ENCODE measurements at regions not wholly inside any gene's neighbourhood (a gene's known extent, or its start where the extent isn't known, plus 50 kb on each side); places are given as distances from the start of the nearest gene placed in this dataset.

- Histone ChIP-seq H3K56ac (replicated peaks; ENCODE audit: insufficient read length, low read depth, low read length) (no peak overlapping the region), H4K5ac (ENCODE audit: insufficient read length, low read depth, low read length) (no peak overlapping the region), H4K8ac (ENCODE audit: extremely low read depth, insufficient read depth, low read length) (no peak overlapping the region), H3K4me3 (ENCODE audit: extremely low read depth in 1 of 4, insufficient read depth in 2 of 4, low read depth in 3 of 4, low read length in 4 of 4) (no peak overlapping the region), H2AFZ (ENCODE audit: low read length) (no peak overlapping the region), H3K79me1 (ENCODE audit: low read depth, low read length) (no peaks in the 10 kb centered on the region), H2BK15ac (ENCODE audit: low read length) (no peak overlapping the region), H3K27me3 (replicated peaks in 1 of 4; ENCODE audit: control insufficient read depth in 3 of 4, extremely low read depth in 1 of 4, insufficient read depth in 3 of 4, low read length in 3 of 4) (no peaks in the 10 kb centered on the region), H3K79me2 (ENCODE audit: control insufficient read depth in 1 of 2, insufficient read depth in 2 of 2, low read length in 2 of 2) (no peaks in the 10 kb centered on the region), H3K4ac (replicated peaks; ENCODE audit: insufficient read length, low read depth, low read length) (no peak overlapping the region), H2AK5ac (ENCODE audit: low read depth, low read length) (no peak overlapping the region), H2BK5ac (ENCODE audit: low read depth, low read length) (no peak overlapping the region), H3K4me1 (replicated peaks in 1 of 4; ENCODE audit: control insufficient read depth in 3 of 4, insufficient read depth in 4 of 4, low read length in 3 of 4) (no peaks in the 10 kb centered on the region), H3K23ac (ENCODE audit: insufficient read length) (no peak overlapping the region), H2BK20ac (ENCODE audit: low read length) (no peak overlapping the region), H2BK12ac (ENCODE audit: low read depth, low read length) (no peak overlapping the region), H3K18ac (ENCODE audit: extremely low read depth, low read length) (no peak overlapping the region), H3K9ac (replicated peaks in 1 of 4; ENCODE audit: extremely low read depth in 1 of 4, low read depth in 3 of 4, low read length in 3 of 4) (no peak overlapping the region), H3K36me3 (ENCODE audit: control insufficient read depth in 2 of 4, insufficient read depth in 4 of 4, low read length in 3 of 4) (no peaks in the 10 kb centered on the region), H3K23me2 (ENCODE audit: low read depth, low read length) (no peaks in the 10 kb centered on the region), H3K9me3 (ENCODE audit: insufficient read depth in 2 of 2, low read depth in 1 of 2, low read length in 1 of 2) (no peaks in the 10 kb centered on the region), H3K14ac (ENCODE audit: insufficient read length) (no peak overlapping the region), H4K91ac (replicated peaks; ENCODE audit: insufficient read length, low read length) (no peak overlapping the region), H3K27ac (ENCODE audit: low read depth, low read length) (no peak overlapping the region), H4K20me1 (replicated peaks in 1 of 2; ENCODE audit: control insufficient read depth in 1 of 2, insufficient read depth in 2 of 2, low read length in 2 of 2) (no peaks in the 10 kb centered on the region), H2BK120ac (replicated peaks; ENCODE audit: low read depth, low read length) (no peak overlapping the region), H3K4me2 (ENCODE audit: insufficient read depth in 1 of 2, low read depth in 2 of 2, low read length in 2 of 2) (no peak overlapping the region)
- POLR2A ChIA-PET (ENCODE audit: partially characterized antibody): no interaction called here
- CTCF ChIA-PET (ENCODE audit: partially characterized antibody): no interaction called here
- DNase-seq (ENCODE audit: low read depth in 1 of 2, low spot score in 2 of 2) (no peak), FAIRE-seq (no peak)
- 81% methylated on average over 4 of the region's 4 CpGs; no CpG with 5 or more reads in 1 of the 2 experiments for WGBS, 2 experiments (ENCODE audit: extremely low coverage in 1 of 2, insufficient coverage in 1 of 2, insufficient read length in 1 of 2, insufficient replicate concordance in 2 of 2, low coverage in 1 of 2, low lambda C conversion rate in 2 of 2, missing lambda C conversion rate in 1 of 2)
- TF ChIP-seq SIN3A (conservative IDR thresholded peaks at IDR 0.05 in 1 of 2, IDR thresholded peaks at IDR 0.05 in 1 of 2; ENCODE audit: low read depth in 1 of 2, low read length in 2 of 2) (no peak), TEAD4 (IDR thresholded peaks at IDR 0.05; ENCODE audit: low read depth, low read length) (no peak), GABPA (IDR thresholded peaks at IDR 0.05; ENCODE audit: borderline replicate concordance, insufficient read depth, low read length) (no peak), SP4 (IDR thresholded peaks at IDR 0.05; ENCODE audit: low read length) (no peak), HDAC6 (IDR thresholded peaks at IDR 0.05; ENCODE audit: low read depth, low read length) (no peak), CBX8 (IDR thresholded peaks at IDR 0.05; ENCODE audit: borderline replicate concordance, low read depth, low read length) (no peak), CBX5 (IDR thresholded peaks at IDR 0.05; ENCODE audit: low read depth, low read length) (no peak), BACH1 (IDR thresholded peaks at IDR 0.05; ENCODE audit: low read length) (no peak), NANOG (IDR thresholded peaks at IDR 0.05; ENCODE audit: insufficient read depth, low read depth, low read length, poor library complexity, severe bottlenecking) (no peak), GTF2F1 (IDR thresholded peaks at IDR 0.05; ENCODE audit: borderline replicate concordance, low read depth, low read length) (no peak), EZH2 (IDR thresholded peaks at IDR 0.05; ENCODE audit: low read depth, low read length, severe bottlenecking) (no peak), YY1 (IDR thresholded peaks at IDR 0.05; ENCODE audit: low read depth, low read length) (no peak), BCL11A (IDR thresholded peaks at IDR 0.05; ENCODE audit: low read depth in 2 of 2, low read length in 2 of 2) (no peak), SP1 (IDR thresholded peaks at IDR 0.05; ENCODE audit: low read depth, low read length) (no peak), FOSL1 (IDR thresholded peaks at IDR 0.05; ENCODE audit: insufficient read depth, low read depth, low read length) (no peak), JUN (IDR thresholded peaks at IDR 0.05; ENCODE audit: low read depth, low read length) (no peak)
Observed at GRCh38 chr12:67752226-67752732, 103.7 kb downstream of the DYRK2 start.

Data from H1 (cell line).